OCI-LY3 (cell line): ENCODE measurements at regions not wholly inside any gene's neighbourhood (a gene's known extent, or its start where the extent isn't known, plus 50 kb on each side); places are given as distances from the start of the nearest gene placed in this dataset.

Experiments used
- EZH2phosphoT487 ChIP-seq: fragments of 200-600 bp; shearing (Covaris generic); IDR thresholded peaks from 2 replicates; pipeline ENCODE4 v1.6.1; 2018; ENCODE audit warnings: antibody characterized with exemption, mixed run types, low read depth
- TF ChIP-seq, protein P1 (sequence below): fragments of 200-600, 300-600 bp; sonication (generic); IDR thresholded peaks from 2 replicates; pipeline ENCODE4 v1.5.1; 2014; ENCODE audit warnings: antibody characterized with exemption, low read length, low read depth

DNA sequence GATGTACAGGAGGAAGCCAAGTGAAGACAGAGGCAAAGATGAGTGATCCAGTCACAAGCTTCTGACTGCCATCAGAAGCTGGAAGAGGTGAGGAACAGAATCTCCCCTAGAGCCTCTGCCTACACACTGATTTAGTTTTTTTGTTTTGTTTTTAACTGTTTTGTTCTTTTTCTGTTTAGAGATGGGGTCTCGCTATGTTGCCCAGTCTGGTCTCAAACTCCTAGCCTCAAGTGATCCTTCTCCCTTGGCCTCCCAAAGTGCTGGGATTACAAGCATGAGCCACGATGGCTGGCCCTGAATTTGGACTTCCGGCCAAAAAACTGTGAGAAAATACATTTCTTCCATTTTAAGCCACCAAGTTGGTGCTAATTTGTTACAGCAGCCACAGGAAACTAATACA is 204.7 kb upstream of the ZNF608 start:
- TF ChIP-seq, protein P1, sequence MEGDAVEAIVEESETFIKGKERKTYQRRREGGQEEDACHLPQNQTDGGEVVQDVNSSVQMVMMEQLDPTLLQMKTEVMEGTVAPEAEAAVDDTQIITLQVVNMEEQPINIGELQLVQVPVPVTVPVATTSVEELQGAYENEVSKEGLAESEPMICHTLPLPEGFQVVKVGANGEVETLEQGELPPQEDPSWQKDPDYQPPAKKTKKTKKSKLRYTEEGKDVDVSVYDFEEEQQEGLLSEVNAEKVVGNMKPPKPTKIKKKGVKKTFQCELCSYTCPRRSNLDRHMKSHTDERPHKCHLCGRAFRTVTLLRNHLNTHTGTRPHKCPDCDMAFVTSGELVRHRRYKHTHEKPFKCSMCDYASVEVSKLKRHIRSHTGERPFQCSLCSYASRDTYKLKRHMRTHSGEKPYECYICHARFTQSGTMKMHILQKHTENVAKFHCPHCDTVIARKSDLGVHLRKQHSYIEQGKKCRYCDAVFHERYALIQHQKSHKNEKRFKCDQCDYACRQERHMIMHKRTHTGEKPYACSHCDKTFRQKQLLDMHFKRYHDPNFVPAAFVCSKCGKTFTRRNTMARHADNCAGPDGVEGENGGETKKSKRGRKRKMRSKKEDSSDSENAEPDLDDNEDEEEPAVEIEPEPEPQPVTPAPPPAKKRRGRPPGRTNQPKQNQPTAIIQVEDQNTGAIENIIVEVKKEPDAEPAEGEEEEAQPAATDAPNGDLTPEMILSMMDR, result no peak
- no peak for TF ChIP-seq EZH2phosphoT487
